M059J (cell line): ENCODE measurements at regions not wholly inside any gene's neighbourhood (a gene's known extent, or its start where the extent isn't known, plus 50 kb on each side); places are given as distances from the start of the nearest gene placed in this dataset.

Source experiments
- DNase-seq: peaks from one replicate; pipeline ENCODE4 v3.0.0-alpha.2; 2012; ENCODE audit warnings: low read depth

GRCh38 chr20:37643400-37643799 lies 50.4 kb upstream of the CTNNBL1 start:
- DNase-seq, result no peak

GRCh38 chr20:37642246-37642645 lies 51.6 kb upstream of the CTNNBL1 start:
- no peak for DNase-seq

- peak; percentile 50 for DNase-seq
Observed at GRCh38 chr20:37640600-37641561, 52.9 kb upstream of the CTNNBL1 start.

- DNase-seq, result no peak
Observed at GRCh38 chr20:37638527-37638926, 55.3 kb upstream of the CTNNBL1 start.

- no peak for DNase-seq
Observed at GRCh38 chr20:37636977-37637376, 56.9 kb upstream of the CTNNBL1 start.

- DNase-seq, result no peak
Observed at GRCh38 chr20:37636212-37636975, 57.4 kb upstream of the CTNNBL1 start.

GRCh38 chr20:37630993-37631392 lies 62.8 kb upstream of the CTNNBL1 start:
- no peak for DNase-seq

- DNase-seq, result no peak
Observed at GRCh38 chr20:37630166-37630565, 63.7 kb upstream of the CTNNBL1 start.

GRCh38 chr20:37627767-37628130 lies 66.1 kb upstream of the CTNNBL1 start:
- DNase-seq, result no peak

- peak; percentile 61 for DNase-seq
Observed at GRCh38 chr20:37627060-37627766, 66.6 kb upstream of the CTNNBL1 start.

- no peak for DNase-seq
Observed at GRCh38 chr20:37624963-37625362, 68.9 kb upstream of the CTNNBL1 start.

- DNase-seq, result no peak
Observed at GRCh38 chr20:37622728-37623127, 71.1 kb upstream of the CTNNBL1 start.

- no peak for DNase-seq
Observed at GRCh38 chr20:37619496-37619895, 74.3 kb upstream of the CTNNBL1 start.

GRCh38 chr20:37616110-37616425 lies 77.8 kb upstream of the CTNNBL1 start:
- no peak for DNase-seq

GRCh38 chr20:37615340-37616109 lies 78.3 kb upstream of the CTNNBL1 start:
- DNase-seq, result peak; percentile 27

GRCh38 chr20:37611852-37612251 lies 82.0 kb upstream of the CTNNBL1 start:
- no peak for DNase-seq

GRCh38 chr20:37611346-37611745 lies 82.5 kb upstream of the CTNNBL1 start:
- no peak for DNase-seq

GRCh38 chr20:37610203-37610798 lies 82.6 kb upstream of the BLCAP start:
- DNase-seq, result no peak

GRCh38 chr20:37602634-37603033 lies 75.0 kb upstream of the BLCAP start:
- DNase-seq, result no peak

GRCh38 chr20:37600486-37600885 lies 72.8 kb upstream of the BLCAP start:
- DNase-seq, result no peak
